Uterus (tissue), 3 donors: ENCODE measurements at regions not wholly inside any gene's neighbourhood (a gene's known extent, or its start where the extent isn't known, plus 50 kb on each side); places are given as distances from the start of the nearest gene placed in this dataset.

Experiments
- DNase-seq, 2 donors: peaks; one replicate each; pipeline ENCODE4 v3.0.0-alpha.2; 2019 to 2020
- H3K27ac ChIP-seq, 2 donors: fragments of 200-600 bp; sonication (generic); 1 replicate in 1 of 2; 2 replicates in 1 of 2; pipeline ENCODE4 v1.5.1; 2016 to 2018
- H3K27me3 ChIP-seq, 2 donors: fragments of 200-600 bp; sonication (generic); one replicate each; pipeline ENCODE4 v1.5.1; 2018 to 2019; ENCODE audit warnings: control low read depth in 1 of 2
- H3K36me3 ChIP-seq, 2 donors: fragments of 200-600 bp; sonication (generic); one replicate each; pipeline ENCODE4 v1.5.1; 2019; ENCODE audit warnings: control low read depth in 1 of 2
- H3K4me1 ChIP-seq, 2 donors: fragments of 200-600 bp; sonication (generic); one replicate each; pipeline ENCODE4 v1.5.1; 2018 to 2019; ENCODE audit warnings: control low read depth in 1 of 2
- H3K4me3 ChIP-seq, 2 donors: fragments of 200-600 bp; sonication (generic); 1 replicate in 1 of 2; 2 replicates in 1 of 2; pipeline ENCODE4 v1.5.1; 2018 to 2019; ENCODE audit warnings: mild to moderate bottlenecking in 1 of 2
- H3K9me3 ChIP-seq, 2 donors: fragments of 200-600 bp; sonication (generic); one replicate each; pipeline ENCODE4 v1.5.1; 2019; ENCODE audit warnings: control low read depth in 1 of 2
- POLR2A ChIP-seq, 2 donors: fragments of 450-650 bp; IDR thresholded peaks; one replicate each; pipeline ENCODE4 v1.6.1; 2016; ENCODE audit warnings: antibody characterized with exemption in 2 of 2, mild to moderate bottlenecking in 1 of 2, moderate library complexity in 1 of 2
- intact Hi-C: fragments of 100-400 bp; cut with DNase I; formaldehyde crosslinking; loops from one replicate; pipeline ENCODE4 v1.15.1; 2023; ENCODE audit warnings: low total_unique reads
- TF ChIP-seq, protein P1 (sequence below), 4 experiments: fragments of 200-600 bp in 2 of 4; fragments of 450-650 bp in 2 of 4; sonication (generic) in 2 of 4; IDR thresholded peaks; one replicate each; pipeline ENCODE4 v1.5.1; 2016 to 2019; ENCODE audit warnings: antibody characterized with exemption in 4 of 4, mild to moderate bottlenecking in 2 of 4, moderate library complexity in 1 of 4
- donor health status: DM: yes; HTN: yes; CAD: no.

- no peak overlapping the region for H3K27ac ChIP-seq
- no peaks in the 10 kb centered on the region for H3K36me3 ChIP-seq
- no peak overlapping the region for H3K4me3 ChIP-seq
- intact Hi-C loops: no loop called here
- H3K9me3 ChIP-seq: no peaks in the 10 kb centered on the region
- TF ChIP-seq, protein P1, sequence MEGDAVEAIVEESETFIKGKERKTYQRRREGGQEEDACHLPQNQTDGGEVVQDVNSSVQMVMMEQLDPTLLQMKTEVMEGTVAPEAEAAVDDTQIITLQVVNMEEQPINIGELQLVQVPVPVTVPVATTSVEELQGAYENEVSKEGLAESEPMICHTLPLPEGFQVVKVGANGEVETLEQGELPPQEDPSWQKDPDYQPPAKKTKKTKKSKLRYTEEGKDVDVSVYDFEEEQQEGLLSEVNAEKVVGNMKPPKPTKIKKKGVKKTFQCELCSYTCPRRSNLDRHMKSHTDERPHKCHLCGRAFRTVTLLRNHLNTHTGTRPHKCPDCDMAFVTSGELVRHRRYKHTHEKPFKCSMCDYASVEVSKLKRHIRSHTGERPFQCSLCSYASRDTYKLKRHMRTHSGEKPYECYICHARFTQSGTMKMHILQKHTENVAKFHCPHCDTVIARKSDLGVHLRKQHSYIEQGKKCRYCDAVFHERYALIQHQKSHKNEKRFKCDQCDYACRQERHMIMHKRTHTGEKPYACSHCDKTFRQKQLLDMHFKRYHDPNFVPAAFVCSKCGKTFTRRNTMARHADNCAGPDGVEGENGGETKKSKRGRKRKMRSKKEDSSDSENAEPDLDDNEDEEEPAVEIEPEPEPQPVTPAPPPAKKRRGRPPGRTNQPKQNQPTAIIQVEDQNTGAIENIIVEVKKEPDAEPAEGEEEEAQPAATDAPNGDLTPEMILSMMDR (IDR thresholded peaks at IDR 0.05): no peak
- no peak for TF ChIP-seq POLR2A (IDR thresholded peaks at IDR 0.05)
- H3K4me1 ChIP-seq: peaks cover 0 to 11% of the 10 kb centered on the region in 2 donors
- no peaks in the 10 kb centered on the region for H3K27me3 ChIP-seq
- DNase-seq: no peak
Observed at GRCh38 chr7:47634273-47634672, 52.4 kb upstream of the TNS3 start.

DNA sequence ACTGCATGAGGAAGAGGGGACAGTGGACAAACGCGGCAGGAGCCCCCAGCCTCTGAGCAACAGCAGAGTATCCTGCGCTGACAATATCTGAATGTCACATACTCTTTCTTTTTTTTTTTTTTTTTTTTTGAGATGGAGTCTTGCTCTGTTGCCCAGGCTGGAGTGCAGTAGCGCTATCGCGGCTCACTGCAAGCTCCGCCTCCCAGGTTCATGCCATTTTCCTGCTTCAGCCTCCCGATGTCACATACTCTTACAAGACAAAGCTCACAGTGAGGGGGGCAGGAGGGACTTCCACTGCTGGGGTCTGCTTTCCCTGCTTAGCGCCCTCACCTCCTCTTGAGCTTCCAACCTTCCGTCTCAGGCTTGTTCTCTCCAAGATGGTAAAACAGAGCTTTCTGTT is 51.2 kb upstream of the TNS3 start:
- intact Hi-C loops: no loop called here
- H3K36me3 ChIP-seq: no peaks in the 10 kb centered on the region
- no peaks in the 10 kb centered on the region for H3K9me3 ChIP-seq
- DNase-seq: no peak
- H3K4me3 ChIP-seq: no peak overlapping the region
- H3K27ac ChIP-seq: no peak overlapping the region
- peaks cover 0 to 11% of the 10 kb centered on the region in 2 donors for H3K4me1 ChIP-seq
- no peaks in the 10 kb centered on the region for H3K27me3 ChIP-seq
- TF ChIP-seq POLR2A (IDR thresholded peaks at IDR 0.05): no peak
- TF ChIP-seq, protein P1 (IDR thresholded peaks at IDR 0.05): no peak
